Neural cell (in vitro differentiated cells): ENCODE measurements at regions not wholly inside any gene's neighbourhood (a gene's known extent, or its start where the extent isn't known, plus 50 kb on each side); places are given as distances from the start of the nearest gene placed in this dataset.

Source experiments
- H2AFZ ChIP-seq: fragments of 200-600, 300-800 bp; sonication (generic), shearing (Covaris generic); 2 replicates; pipeline ENCODE4 v1.6.0; 2014; ENCODE audit warnings: low read depth, mild to moderate bottlenecking, antibody characterized with exemption, low read length, moderate library complexity
- H3F3A ChIP-seq: fragments of 200-600 bp; shearing (Covaris generic); 2 replicates; pipeline ENCODE4 v1.6.1; 2016; ENCODE audit warnings: mild to moderate bottlenecking, moderate library complexity, mixed read lengths, antibody characterized with exemption, low read length; ENCODE audit not compliant: insufficient read depth, poor library complexity, severe bottlenecking
- H3K27ac ChIP-seq: fragments of 200-600, 300-800 bp; sonication (generic), shearing (Covaris generic); 2 replicates; pipeline ENCODE4 v1.5.1; 2014; ENCODE audit warnings: mild to moderate bottlenecking, low read length, moderate library complexity
- H3K27me3 ChIP-seq: fragments of 300-800, 200-600 bp; sonication (generic), shearing (Covaris generic); 2 replicates; pipeline ENCODE4 v1.6.0; 2014; ENCODE audit warnings: mild to moderate bottlenecking, low read depth, low read length, moderate library complexity; ENCODE audit not compliant: insufficient read depth
- H3K36me3 ChIP-seq: fragments of 300-800, 200-600 bp; sonication (generic), shearing (Covaris generic); 2 replicates; pipeline ENCODE4 v1.5.1; 2014; ENCODE audit warnings: mild to moderate bottlenecking, antibody characterized with exemption, low read length, moderate library complexity; ENCODE audit not compliant: insufficient read depth
- H3K4me2 ChIP-seq: fragments of 300-800, 200-600 bp; sonication (generic), shearing (Covaris generic); 2 replicates; pipeline ENCODE4 v1.6.0; 2014; ENCODE audit warnings: mild to moderate bottlenecking, low read length
- H3K4me3 ChIP-seq: fragments of 300-800, 200-600 bp; sonication (generic), shearing (Covaris generic); 2 replicates; pipeline ENCODE4 v1.5.1; 2014; ENCODE audit warnings: mild to moderate bottlenecking, low read length, moderate library complexity
- H3K79me2 ChIP-seq: fragments of 200-600 bp; shearing (Covaris generic); replicated peaks from 2 replicates; pipeline ENCODE4 v1.6.0; 2014; ENCODE audit warnings: mild to moderate bottlenecking, low read length, moderate library complexity; ENCODE audit not compliant: insufficient read depth
- H3K9ac ChIP-seq: fragments of 300-800, 200-600 bp; sonication (generic), shearing (Covaris generic); 2 replicates; pipeline ENCODE4 v1.6.1; 2016; ENCODE audit warnings: mild to moderate bottlenecking, low read length, mixed read lengths
- H3K9me2 ChIP-seq: fragments of 200-600 bp; shearing (Covaris generic); 2 replicates; pipeline ENCODE4 v1.6.1; 2016; ENCODE audit warnings: mild to moderate bottlenecking, low read length, mixed read lengths; ENCODE audit not compliant: insufficient read depth
- H3K9me3 ChIP-seq: fragments of 200-600, 300-800 bp; sonication (generic), shearing (Covaris generic); 2 replicates; pipeline ENCODE4 v1.6.1; 2016; ENCODE audit warnings: mild to moderate bottlenecking, mixed run types, low read length, moderate library complexity, mixed read lengths
- H4K20me1 ChIP-seq: fragments of 200-600 bp; shearing (Covaris generic); 2 replicates; pipeline ENCODE4 v1.6.1; 2016; ENCODE audit warnings: mild to moderate bottlenecking, mixed run types; ENCODE audit not compliant: insufficient read depth
- EP300 ChIP-seq: fragments of 450-650 bp; conservative IDR thresholded peaks from 2 replicates; pipeline ENCODE4 v1.6.1; 2014; ENCODE audit warnings: antibody characterized with exemption, mild to moderate bottlenecking, moderate library complexity; ENCODE audit not compliant: poor library complexity, severe bottlenecking
- EZH2 ChIP-seq: fragments of 200-600, 300-800 bp; shearing (Covaris generic), sonication (generic); IDR thresholded peaks from 2 replicates; pipeline ENCODE4 v1.6.1; 2014; ENCODE audit warnings: antibody characterized with exemption, low read length, borderline replicate concordance, mild to moderate bottlenecking; ENCODE audit not compliant: insufficient read depth, poor library complexity, severe bottlenecking
- MXI1 ChIP-seq: fragments of 450-650 bp; conservative IDR thresholded peaks from 2 replicates; pipeline ENCODE4 v1.6.1; 2014; ENCODE audit warnings: antibody characterized with exemption, mild to moderate bottlenecking; ENCODE audit not compliant: poor library complexity, severe bottlenecking
- POLR2AphosphoS5 ChIP-seq: IDR thresholded peaks from 2 replicates; pipeline ENCODE4 v1.6.1; 2012
- RAD21 ChIP-seq: fragments of 450-650 bp; conservative IDR thresholded peaks from 2 replicates; pipeline ENCODE4 v1.6.1; 2014; ENCODE audit warnings: antibody characterized with exemption, mild to moderate bottlenecking, moderate library complexity
- SMC3 ChIP-seq: fragments of 450-650 bp; conservative IDR thresholded peaks from 2 replicates; pipeline ENCODE4 v1.6.1; 2014; ENCODE audit warnings: antibody characterized with exemption, mild to moderate bottlenecking, moderate library complexity; ENCODE audit not compliant: poor library complexity
- TAF1 ChIP-seq: IDR thresholded peaks from 2 replicates; pipeline ENCODE4 v1.6.1; 2012; ENCODE audit warnings: low read depth
- TF ChIP-seq, protein P1 (sequence below): fragments of 450-650 bp; IDR thresholded peaks from 2 replicates; pipeline ENCODE4 v1.5.1; 2014; ENCODE audit warnings: antibody characterized with exemption, mild to moderate bottlenecking, moderate library complexity; ENCODE audit not compliant: poor library complexity, severe bottlenecking
- TF ChIP-seq, protein P2 (sequence below): IDR thresholded peaks from 2 replicates; pipeline ENCODE4 v1.6.1; 2012; ENCODE audit warnings: borderline replicate concordance

DNA sequence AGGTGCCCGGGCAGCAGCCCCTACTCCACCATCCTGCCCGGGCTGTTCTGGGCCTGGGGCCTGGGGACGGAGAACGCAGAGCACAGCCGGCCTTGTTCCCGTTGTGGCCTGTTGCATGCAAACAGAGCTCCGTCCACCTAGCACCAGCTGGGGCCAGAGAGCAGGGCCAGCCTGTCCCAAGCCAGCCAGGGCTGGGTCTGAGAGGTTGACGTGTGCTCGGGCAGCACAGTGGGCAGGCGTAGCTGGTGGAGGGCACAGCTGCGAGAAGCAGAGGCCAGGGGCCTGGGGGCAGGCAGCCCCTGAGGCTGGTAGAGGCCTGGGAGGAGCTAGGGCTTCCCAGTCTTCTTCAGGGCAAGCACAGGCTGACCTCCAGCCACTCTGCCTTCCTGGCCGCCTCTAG, 1192.6 kb downstream of the BRD1 start:
- H3K36me3 ChIP-seq = no peaks in the 10 kb centered on the region
- H3K27me3 ChIP-seq = no peaks in the 10 kb centered on the region
- no peak overlapping the region for H2AFZ ChIP-seq
- no peaks in the 10 kb centered on the region for H3K79me2 ChIP-seq
- H3K4me3 ChIP-seq = no peak overlapping the region
- no peaks in the 10 kb centered on the region for H3K9me2 ChIP-seq
- H4K20me1 ChIP-seq = no peaks in the 10 kb centered on the region
- no peak overlapping the region for H3K9ac ChIP-seq
- H3F3A ChIP-seq = no peaks in the 10 kb centered on the region
- TF ChIP-seq EP300 (no peak), EZH2 (no peak), RAD21 (no peak), TAF1 (no peak), POLR2AphosphoS5 (no peak), MXI1 (no peak), SMC3 (no peak)
- TF ChIP-seq, protein P1, sequence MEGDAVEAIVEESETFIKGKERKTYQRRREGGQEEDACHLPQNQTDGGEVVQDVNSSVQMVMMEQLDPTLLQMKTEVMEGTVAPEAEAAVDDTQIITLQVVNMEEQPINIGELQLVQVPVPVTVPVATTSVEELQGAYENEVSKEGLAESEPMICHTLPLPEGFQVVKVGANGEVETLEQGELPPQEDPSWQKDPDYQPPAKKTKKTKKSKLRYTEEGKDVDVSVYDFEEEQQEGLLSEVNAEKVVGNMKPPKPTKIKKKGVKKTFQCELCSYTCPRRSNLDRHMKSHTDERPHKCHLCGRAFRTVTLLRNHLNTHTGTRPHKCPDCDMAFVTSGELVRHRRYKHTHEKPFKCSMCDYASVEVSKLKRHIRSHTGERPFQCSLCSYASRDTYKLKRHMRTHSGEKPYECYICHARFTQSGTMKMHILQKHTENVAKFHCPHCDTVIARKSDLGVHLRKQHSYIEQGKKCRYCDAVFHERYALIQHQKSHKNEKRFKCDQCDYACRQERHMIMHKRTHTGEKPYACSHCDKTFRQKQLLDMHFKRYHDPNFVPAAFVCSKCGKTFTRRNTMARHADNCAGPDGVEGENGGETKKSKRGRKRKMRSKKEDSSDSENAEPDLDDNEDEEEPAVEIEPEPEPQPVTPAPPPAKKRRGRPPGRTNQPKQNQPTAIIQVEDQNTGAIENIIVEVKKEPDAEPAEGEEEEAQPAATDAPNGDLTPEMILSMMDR = no peak
- TF ChIP-seq, protein P2, sequence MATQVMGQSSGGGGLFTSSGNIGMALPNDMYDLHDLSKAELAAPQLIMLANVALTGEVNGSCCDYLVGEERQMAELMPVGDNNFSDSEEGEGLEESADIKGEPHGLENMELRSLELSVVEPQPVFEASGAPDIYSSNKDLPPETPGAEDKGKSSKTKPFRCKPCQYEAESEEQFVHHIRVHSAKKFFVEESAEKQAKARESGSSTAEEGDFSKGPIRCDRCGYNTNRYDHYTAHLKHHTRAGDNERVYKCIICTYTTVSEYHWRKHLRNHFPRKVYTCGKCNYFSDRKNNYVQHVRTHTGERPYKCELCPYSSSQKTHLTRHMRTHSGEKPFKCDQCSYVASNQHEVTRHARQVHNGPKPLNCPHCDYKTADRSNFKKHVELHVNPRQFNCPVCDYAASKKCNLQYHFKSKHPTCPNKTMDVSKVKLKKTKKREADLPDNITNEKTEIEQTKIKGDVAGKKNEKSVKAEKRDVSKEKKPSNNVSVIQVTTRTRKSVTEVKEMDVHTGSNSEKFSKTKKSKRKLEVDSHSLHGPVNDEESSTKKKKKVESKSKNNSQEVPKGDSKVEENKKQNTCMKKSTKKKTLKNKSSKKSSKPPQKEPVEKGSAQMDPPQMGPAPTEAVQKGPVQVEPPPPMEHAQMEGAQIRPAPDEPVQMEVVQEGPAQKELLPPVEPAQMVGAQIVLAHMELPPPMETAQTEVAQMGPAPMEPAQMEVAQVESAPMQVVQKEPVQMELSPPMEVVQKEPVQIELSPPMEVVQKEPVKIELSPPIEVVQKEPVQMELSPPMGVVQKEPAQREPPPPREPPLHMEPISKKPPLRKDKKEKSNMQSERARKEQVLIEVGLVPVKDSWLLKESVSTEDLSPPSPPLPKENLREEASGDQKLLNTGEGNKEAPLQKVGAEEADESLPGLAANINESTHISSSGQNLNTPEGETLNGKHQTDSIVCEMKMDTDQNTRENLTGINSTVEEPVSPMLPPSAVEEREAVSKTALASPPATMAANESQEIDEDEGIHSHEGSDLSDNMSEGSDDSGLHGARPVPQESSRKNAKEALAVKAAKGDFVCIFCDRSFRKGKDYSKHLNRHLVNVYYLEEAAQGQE = no peak
- H3K9me3 ChIP-seq = no peaks in the 10 kb centered on the region
- H3K4me2 ChIP-seq = no peak overlapping the region
- H3K27ac ChIP-seq = no peak overlapping the region

DNA sequence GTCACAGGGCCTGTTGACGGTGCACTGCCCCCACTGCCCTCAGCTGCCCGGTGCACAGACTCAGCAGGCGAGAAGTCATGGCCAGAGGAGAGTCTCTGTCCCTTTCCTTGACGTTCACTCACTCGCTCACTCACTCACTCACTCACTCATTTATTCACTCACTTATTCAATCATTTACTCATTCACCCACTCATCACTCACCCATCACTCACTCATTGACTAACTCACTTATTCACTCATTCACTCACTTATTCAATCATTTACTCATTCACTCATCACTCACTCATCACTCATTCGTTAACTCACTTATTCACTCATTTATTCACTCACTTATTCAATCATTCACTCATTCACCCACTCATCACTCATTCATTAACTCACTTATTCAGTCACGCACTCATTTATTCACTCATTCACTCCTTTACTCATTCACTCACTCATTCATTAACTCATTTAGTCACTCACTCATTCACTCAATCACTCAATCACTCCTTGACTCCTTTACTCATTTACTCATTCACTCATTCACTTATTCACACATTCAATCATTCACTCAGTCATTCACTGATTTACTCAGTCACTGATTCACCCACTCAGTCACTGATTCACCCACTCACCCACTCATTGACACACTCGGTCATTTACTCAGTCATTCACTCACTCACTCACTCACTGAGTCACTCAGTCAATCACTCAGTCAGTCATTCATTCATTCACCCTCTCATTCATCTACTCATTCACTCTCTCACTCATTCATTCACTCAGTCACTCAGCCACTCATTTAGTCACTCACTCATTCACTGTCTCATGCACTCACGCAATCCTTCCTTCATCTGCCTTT, 1193.5 kb downstream of the BRD1 start:
- no peaks in the 10 kb centered on the region for H3K9me2 ChIP-seq
- H3K9ac ChIP-seq = no peak overlapping the region
- no peak overlapping the region for H3K4me2 ChIP-seq
- no peaks in the 10 kb centered on the region for H3F3A ChIP-seq
- no peak overlapping the region for H2AFZ ChIP-seq
- TF ChIP-seq MXI1 (no peak), POLR2AphosphoS5 (no peak), EP300 (no peak), EZH2 (no peak)
- H4K20me1 ChIP-seq = no peaks in the 10 kb centered on the region
- H3K36me3 ChIP-seq = no peaks in the 10 kb centered on the region
- H3K9me3 ChIP-seq = no peaks in the 10 kb centered on the region
- H3K27me3 ChIP-seq = no peaks in the 10 kb centered on the region
- no peak overlapping the region for H3K4me3 ChIP-seq
- H3K27ac ChIP-seq = no peak overlapping the region
- H3K79me2 ChIP-seq = no peaks in the 10 kb centered on the region
